C4-2B (cell line): ENCODE measurements at regions not wholly inside any gene's neighbourhood (a gene's known extent, or its start where the extent isn't known, plus 50 kb on each side); places are given as distances from the start of the nearest gene placed in this dataset.

Experiments
- H3K27ac ChIP-seq: fragments of 450-650 bp; 2 replicates; pipeline ENCODE4 v1.5.1; 2017
- CTCF ChIP-seq: fragments of 450-650 bp; conservative IDR thresholded peaks from 2 replicates; pipeline ENCODE4 v1.5.1; 2017; ENCODE audit warnings: mild to moderate bottlenecking
- ZFX ChIP-seq: fragments of 450-650 bp; IDR thresholded peaks from 2 replicates; pipeline ENCODE4 v1.6.1; 2017

- H3K27ac ChIP-seq, result no peak overlapping the region
- TF ChIP-seq CTCF (no peak), ZFX (no peak)
These were observed 990.9 kb upstream of the ACVR2A start for GRCh38 chr2:146853741-146854444.

- H3K27ac ChIP-seq, result no peak overlapping the region
- TF ChIP-seq ZFX (no peak), CTCF (no peak)
These were observed 992.2 kb upstream of the ACVR2A start for GRCh38 chr2:146852661-146853060.

GRCh38 chr2:146850746-146851145, 994.1 kb upstream of the ACVR2A start:
- H3K27ac ChIP-seq, result no peak overlapping the region
- TF ChIP-seq ZFX (no peak), CTCF (no peak)

GRCh38 chr2:146847846-146848245, 997.0 kb upstream of the ACVR2A start:
- TF ChIP-seq ZFX, result no peak
- no peak for TF ChIP-seq CTCF
- no peak overlapping the region for H3K27ac ChIP-seq

GRCh38 chr2:146844226-146844990, 1000.4 kb upstream of the ACVR2A start:
- no peak overlapping the region for H3K27ac ChIP-seq
- TF ChIP-seq CTCF, result no peak
- TF ChIP-seq ZFX, result no peak

- TF ChIP-seq ZFX, result no peak
- TF ChIP-seq CTCF, result no peak
- H3K27ac ChIP-seq, result no peak overlapping the region
These were observed 1007.0 kb upstream of the ACVR2A start for GRCh38 chr2:146837857-146838256.

GRCh38 chr2:146826388-146826787, 1018.4 kb upstream of the ACVR2A start:
- TF ChIP-seq CTCF (no peak), ZFX (no peak)
- no peak overlapping the region for H3K27ac ChIP-seq
